Neural progenitor cell (in vitro differentiated cells): ENCODE measurements at regions not wholly inside any gene's neighbourhood (a gene's known extent, or its start where the extent isn't known, plus 50 kb on each side); places are given as distances from the start of the nearest gene placed in this dataset.

ENCODE experiments used
- CTCF ChIP-seq: fragments of 200-600 bp; sonication (generic); IDR thresholded peaks from 2 replicates; pipeline ENCODE4 v1.5.1; 2017; ENCODE audit warnings: antibody characterized with exemption, mild to moderate bottlenecking
- EZH2 ChIP-seq: fragments of 200-600 bp; sonication (generic); IDR thresholded peaks from 2 replicates; pipeline ENCODE4 v1.6.1; 2017; ENCODE audit warnings: antibody characterized with exemption, mild to moderate bottlenecking, moderate library complexity
- EZH2phosphoT487 ChIP-seq: fragments of 200-600 bp; sonication (generic); IDR thresholded peaks from 2 replicates; pipeline ENCODE4 v1.6.1; 2017; ENCODE audit warnings: antibody characterized with exemption

- TF ChIP-seq CTCF: no peak
- no peak for TF ChIP-seq EZH2
- no peak for TF ChIP-seq EZH2phosphoT487
Measured at GRCh38 chr3:170636400-170636973, 50.6 kb upstream of the SLC7A14 start.
